ENCODE measurements at regions not wholly inside any gene's neighbourhood (a gene's known extent, or its start where the extent isn't known, plus 50 kb on each side); places are given as distances from the start of the nearest gene placed in this dataset.

DNA sequence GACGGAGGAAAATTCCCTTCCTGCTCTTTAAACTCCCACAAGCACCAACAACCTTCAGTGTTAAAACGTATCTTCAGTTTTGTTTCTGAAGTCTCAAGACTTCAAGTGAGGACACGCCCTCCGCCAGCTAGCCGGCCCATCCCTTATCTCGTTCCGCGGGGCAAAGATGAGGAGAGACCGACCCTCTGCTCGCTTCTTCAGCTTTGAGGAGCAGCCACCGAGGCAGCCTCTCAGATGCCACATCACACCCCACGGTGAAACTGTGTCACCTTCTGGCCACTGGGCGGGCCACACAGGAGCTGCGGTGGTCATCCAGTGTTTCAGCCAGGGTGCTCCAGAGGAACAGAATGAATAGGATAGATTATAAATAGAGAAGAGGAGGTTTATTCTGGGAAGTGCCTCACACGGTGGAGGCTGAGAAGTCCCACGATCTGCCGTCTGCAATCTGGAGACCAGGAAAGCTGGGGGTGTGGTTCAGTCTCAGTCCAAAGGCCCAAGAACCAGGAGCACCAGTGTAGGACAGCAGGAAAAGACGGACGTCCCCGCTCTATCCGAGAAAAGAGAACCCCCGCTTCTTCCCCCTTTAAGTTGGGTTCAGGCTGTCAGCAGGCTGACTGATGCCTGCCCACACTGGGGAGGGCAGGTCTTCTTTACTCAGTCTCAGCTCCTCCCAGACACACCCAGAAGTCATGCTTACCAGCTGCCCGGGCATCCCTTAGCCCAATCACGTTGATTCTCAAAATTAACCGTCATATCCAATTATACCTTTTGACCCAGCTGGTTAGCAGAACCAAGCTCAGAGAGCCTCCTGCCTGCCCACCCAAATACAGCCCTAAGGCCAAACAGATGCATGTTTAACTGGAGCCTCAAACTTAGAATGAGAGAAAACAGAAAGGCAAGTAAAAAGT, 399.7 kb upstream of the ID2 start:
- Histone ChIP-seq H3K4me2 (ENCODE audit: low read depth, low read length) (no peak overlapping the region), H3K79me2 (ENCODE audit: low read length) (no peaks in the 10 kb centered on the region), H3F3A (ENCODE audit: insufficient read depth, low read length) (peaks cover 13% of the 10 kb centered on the region), H3K9ac (ENCODE audit: low read length) (no peak overlapping the region), H2AFZ (ENCODE audit: low read length) (no peak overlapping the region), H3K4me3 (ENCODE audit: low read length) (no peak overlapping the region), H3K27me3 (replicated peaks; ENCODE audit: insufficient read depth, low read length) (no peaks in the 10 kb centered on the region), H4K20me1 (ENCODE audit: insufficient read depth, low read length) (no peaks in the 10 kb centered on the region), H3K36me3 (replicated peaks; ENCODE audit: insufficient read depth, low read length) (no peaks in the 10 kb centered on the region), H3K9me2 (replicated peaks; ENCODE audit: insufficient read depth, low read length) (no peaks in the 10 kb centered on the region), H3K4me1 (ENCODE audit: low read length) (peaks cover 11% of the 10 kb centered on the region), H3K27ac (ENCODE audit: low read length) (no peak overlapping the region), H3K9me3 (replicated peaks; ENCODE audit: insufficient read depth, low read length) (no peaks in the 10 kb centered on the region)
- DNase-seq = no peak
- TF ChIP-seq EZH2 (optimal IDR thresholded peaks at IDR 0.05; ENCODE audit: low read depth, low read length) (no peak), EZH2phosphoT487 (IDR thresholded peaks at IDR 0.05; ENCODE audit: low read length) (no peak)
- TF ChIP-seq, protein P1, sequence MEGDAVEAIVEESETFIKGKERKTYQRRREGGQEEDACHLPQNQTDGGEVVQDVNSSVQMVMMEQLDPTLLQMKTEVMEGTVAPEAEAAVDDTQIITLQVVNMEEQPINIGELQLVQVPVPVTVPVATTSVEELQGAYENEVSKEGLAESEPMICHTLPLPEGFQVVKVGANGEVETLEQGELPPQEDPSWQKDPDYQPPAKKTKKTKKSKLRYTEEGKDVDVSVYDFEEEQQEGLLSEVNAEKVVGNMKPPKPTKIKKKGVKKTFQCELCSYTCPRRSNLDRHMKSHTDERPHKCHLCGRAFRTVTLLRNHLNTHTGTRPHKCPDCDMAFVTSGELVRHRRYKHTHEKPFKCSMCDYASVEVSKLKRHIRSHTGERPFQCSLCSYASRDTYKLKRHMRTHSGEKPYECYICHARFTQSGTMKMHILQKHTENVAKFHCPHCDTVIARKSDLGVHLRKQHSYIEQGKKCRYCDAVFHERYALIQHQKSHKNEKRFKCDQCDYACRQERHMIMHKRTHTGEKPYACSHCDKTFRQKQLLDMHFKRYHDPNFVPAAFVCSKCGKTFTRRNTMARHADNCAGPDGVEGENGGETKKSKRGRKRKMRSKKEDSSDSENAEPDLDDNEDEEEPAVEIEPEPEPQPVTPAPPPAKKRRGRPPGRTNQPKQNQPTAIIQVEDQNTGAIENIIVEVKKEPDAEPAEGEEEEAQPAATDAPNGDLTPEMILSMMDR (IDR thresholded peaks at IDR 0.05; ENCODE audit: low read length) = no peak

DNA sequence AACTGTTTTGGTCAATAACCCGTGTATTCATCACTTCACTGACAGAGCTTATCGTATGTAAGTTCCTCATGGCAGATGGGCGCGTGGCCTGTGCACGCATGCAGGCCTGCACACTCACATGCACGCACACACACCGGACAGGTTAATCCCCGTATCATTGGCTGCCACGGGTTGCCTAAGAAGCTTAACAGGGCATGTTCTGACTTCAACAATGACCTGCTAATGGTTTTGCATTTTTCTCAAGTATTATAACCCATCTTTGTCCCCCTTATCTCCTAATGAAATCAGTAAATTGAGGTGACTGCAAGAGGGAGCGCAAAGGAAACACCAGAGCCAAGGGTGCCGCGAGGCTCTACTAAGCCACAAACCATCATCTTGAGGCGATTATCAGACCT, 399.0 kb upstream of the ID2 start:
- Histone ChIP-seq H3K4me3 (ENCODE audit: low read length) (no peak overlapping the region), H3K9me2 (replicated peaks; ENCODE audit: insufficient read depth, low read length) (no peaks in the 10 kb centered on the region), H3K4me2 (ENCODE audit: low read depth, low read length) (no peak overlapping the region), H3K9me3 (replicated peaks; ENCODE audit: insufficient read depth, low read length) (no peaks in the 10 kb centered on the region), H3F3A (ENCODE audit: insufficient read depth, low read length) (peaks cover 10% of the 10 kb centered on the region), H2AFZ (ENCODE audit: low read length) (no peak overlapping the region), H3K36me3 (replicated peaks; ENCODE audit: insufficient read depth, low read length) (no peaks in the 10 kb centered on the region), H3K79me2 (ENCODE audit: low read length) (no peaks in the 10 kb centered on the region), H3K9ac (ENCODE audit: low read length) (no peak overlapping the region), H3K27me3 (replicated peaks; ENCODE audit: insufficient read depth, low read length) (no peaks in the 10 kb centered on the region), H4K20me1 (ENCODE audit: insufficient read depth, low read length) (no peaks in the 10 kb centered on the region), H3K27ac (ENCODE audit: low read length) (no peak overlapping the region), H3K4me1 (ENCODE audit: low read length) (peaks cover 6% of the 10 kb centered on the region)
- TF ChIP-seq EZH2 (optimal IDR thresholded peaks at IDR 0.05; ENCODE audit: low read depth, low read length) = no peak
- no peak for TF ChIP-seq EZH2phosphoT487 (IDR thresholded peaks at IDR 0.05; ENCODE audit: low read length)
- TF ChIP-seq, protein P1 (IDR thresholded peaks at IDR 0.05; ENCODE audit: low read length) = no peak
- no peak for DNase-seq

DNA sequence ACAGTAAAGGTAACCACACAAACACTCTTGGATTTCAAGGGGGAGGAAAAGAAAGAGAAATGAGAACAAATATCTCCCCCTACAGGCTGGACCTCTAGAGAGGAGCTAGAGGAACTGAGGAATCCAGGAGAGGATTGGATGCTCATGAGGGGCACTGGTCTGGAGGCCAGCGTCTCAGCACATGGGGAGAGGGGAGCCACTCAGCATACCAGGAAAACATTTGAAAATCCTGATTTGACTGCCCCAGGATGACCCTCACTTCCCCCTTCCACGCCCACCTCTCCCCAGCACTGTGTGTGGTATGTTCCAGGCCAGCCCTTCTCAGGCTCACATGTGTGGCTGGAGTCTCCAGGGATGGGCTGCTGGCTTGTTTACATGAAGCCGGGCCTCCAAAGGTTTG, 396.8 kb upstream of the ID2 start:
- H3K9ac ChIP-seq (ENCODE audit: low read length) = no peak overlapping the region
- TF ChIP-seq EZH2phosphoT487 (IDR thresholded peaks at IDR 0.05; ENCODE audit: low read length) (no peak), EZH2 (optimal IDR thresholded peaks at IDR 0.05; ENCODE audit: low read depth, low read length) (no peak)
- TF ChIP-seq, protein P1 (IDR thresholded peaks at IDR 0.05; ENCODE audit: low read length) = no peak
- no peaks in the 10 kb centered on the region for H3K9me2 ChIP-seq (replicated peaks; ENCODE audit: insufficient read depth, low read length)
- H3K36me3 ChIP-seq (replicated peaks; ENCODE audit: insufficient read depth, low read length) = no peaks in the 10 kb centered on the region
- H3K79me2 ChIP-seq (ENCODE audit: low read length) = no peaks in the 10 kb centered on the region
- DNase-seq = no peak
- no peaks in the 10 kb centered on the region for H3F3A ChIP-seq (ENCODE audit: insufficient read depth, low read length)
- no peak overlapping the region for H3K4me2 ChIP-seq (ENCODE audit: low read depth, low read length)
- H4K20me1 ChIP-seq (ENCODE audit: insufficient read depth, low read length) = no peaks in the 10 kb centered on the region
- H2AFZ ChIP-seq (ENCODE audit: low read length) = no peak overlapping the region
- H3K4me1 ChIP-seq (ENCODE audit: low read length) = no peaks in the 10 kb centered on the region
- no peaks in the 10 kb centered on the region for H3K27me3 ChIP-seq (replicated peaks; ENCODE audit: insufficient read depth, low read length)
- H3K4me3 ChIP-seq (ENCODE audit: low read length) = no peak overlapping the region
- no peaks in the 10 kb centered on the region for H3K9me3 ChIP-seq (replicated peaks; ENCODE audit: insufficient read depth, low read length)
- no peak overlapping the region for H3K27ac ChIP-seq (ENCODE audit: low read length)
